A673 (cell line): ENCODE measurements at regions not wholly inside any gene's neighbourhood (a gene's known extent, or its start where the extent isn't known, plus 50 kb on each side); places are given as distances from the start of the nearest gene placed in this dataset.

Experiments used
- BruUV-seq: library from RNA; stranded (reverse); fragments of 400-500 nt; replicated peaks from 2 replicates; lab custom pipeline; 2021; lab: Mats Ljungman, UMichigan
- CTCF ChIA-PET: fragments of 300-600 bp; sonication (Branson Sonifier 250); formaldehyde crosslinking; loops from one replicate; lab custom pipeline; 2022; ENCODE audit warnings: antibody characterized with exemption; lab: Charles Lee
- POLR2A ChIA-PET: fragments of 300-600 bp; sonication (Branson Sonifier 250); formaldehyde crosslinking; loops from one replicate; lab custom pipeline; 2022; ENCODE audit warnings: antibody characterized with exemption; ENCODE audit not compliant: low non-redundant PET; lab: Charles Lee
- DNase-seq: peaks from one replicate; pipeline ENCODE4 v3.0.0-alpha.2; 2015; ENCODE audit warnings: low spot score
- H3K27ac ChIP-seq: fragments of 200-600 bp; sonication (generic); 2 replicates; pipeline ENCODE4 v1.5.1; 2016; ENCODE audit warnings: mixed run types, low read depth, mild to moderate bottlenecking, mixed read lengths, antibody characterized with exemption, low read length; ENCODE audit not compliant: poor library complexity, severe bottlenecking
- H3K27me3 ChIP-seq: fragments of 200-600 bp; sonication (generic); replicated peaks from 2 replicates; pipeline ENCODE4 v1.6.1; 2017; ENCODE audit warnings: mixed run types, low read depth, mild to moderate bottlenecking, mixed read lengths, antibody characterized with exemption, low read length; ENCODE audit not compliant: insufficient read depth, poor library complexity
- H3K36me3 ChIP-seq: fragments of 200-600 bp; sonication (generic); 2 replicates; pipeline ENCODE4 v1.6.1; 2016; ENCODE audit warnings: mixed run types, mild to moderate bottlenecking, mixed read lengths, antibody characterized with exemption, low read length; ENCODE audit not compliant: insufficient read depth, poor library complexity, severe bottlenecking
- H3K4me1 ChIP-seq: fragments of 200-600 bp; sonication (generic); 2 replicates; pipeline ENCODE4 v1.6.1; 2017; ENCODE audit warnings: mixed run types, mild to moderate bottlenecking, mixed read lengths, antibody characterized with exemption, low read length; ENCODE audit not compliant: insufficient read depth, poor library complexity, severe bottlenecking
- H3K4me3 ChIP-seq: fragments of 200-600 bp; sonication (generic); 2 replicates; pipeline ENCODE4 v1.5.1; 2016; ENCODE audit warnings: low read depth, mixed run types, mild to moderate bottlenecking, mixed read lengths, low read length; ENCODE audit not compliant: poor library complexity, severe bottlenecking
- H3K9me3 ChIP-seq: fragments of 200-600 bp; sonication (generic); 2 replicates; pipeline ENCODE4 v1.6.1; 2016; ENCODE audit warnings: mixed run types, low read depth, mild to moderate bottlenecking, mixed read lengths, antibody characterized with exemption, low read length; ENCODE audit not compliant: poor library complexity, severe bottlenecking
- EZH2 ChIP-seq: fragments of 200-600 bp; sonication (generic); IDR thresholded peaks from 2 replicates; pipeline ENCODE4 v1.6.1; 2017; ENCODE audit warnings: borderline replicate concordance, low read depth, mild to moderate bottlenecking, mixed read lengths, antibody characterized with exemption, low read length; ENCODE audit not compliant: poor library complexity, severe bottlenecking
- intact Hi-C: fragments of 100-400 bp; cut with micrococcal nuclease; formaldehyde crosslinking; loops from one replicate; pipeline ENCODE4 v1.10.0; 2022; ENCODE audit not compliant: unreplicated experiment
- TF ChIP-seq, protein P1 (sequence below): fragments of 300-800, 200-600 bp; sonication (generic); conservative IDR thresholded peaks from 2 replicates; pipeline ENCODE4 v1.5.1; 2017; ENCODE audit warnings: low read depth, mild to moderate bottlenecking, antibody characterized with exemption, low read length, moderate library complexity, mixed read lengths

DNA sequence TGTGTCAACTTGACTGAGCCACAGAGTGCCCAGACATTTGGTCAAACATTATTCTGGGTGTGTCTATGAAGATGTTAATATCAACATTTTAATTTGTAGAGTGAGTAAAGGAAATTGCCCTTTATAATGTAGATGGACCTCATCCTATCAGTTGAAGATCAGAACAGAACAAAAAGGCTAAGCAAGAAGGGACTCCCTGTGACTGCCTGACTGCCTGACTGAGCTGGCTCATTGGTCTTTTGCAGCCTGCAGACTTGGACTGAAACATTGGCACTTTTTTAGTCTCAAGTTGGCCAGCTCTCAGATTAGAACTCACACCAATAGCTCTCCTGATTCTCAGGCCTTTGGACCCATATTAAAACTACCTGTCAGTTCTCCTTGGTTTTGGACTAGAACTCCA is 600.4 kb upstream of the SLITRK6 start:
- DNase-seq = no peak
- no TSS peak for BruUV-seq
- Histone ChIP-seq H3K9me3 (no peaks in the 10 kb centered on the region), H3K36me3 (no peaks in the 10 kb centered on the region), H3K27ac (no peak overlapping the region), H3K4me1 (no peaks in the 10 kb centered on the region), H3K27me3 (no peaks in the 10 kb centered on the region), H3K4me3 (no peak overlapping the region)
- ChIA-PET CTCF (no interaction called here), POLR2A (no interaction called here)
- intact Hi-C loops = no loop called here
- no peak for TF ChIP-seq EZH2
- TF ChIP-seq, protein P1, sequence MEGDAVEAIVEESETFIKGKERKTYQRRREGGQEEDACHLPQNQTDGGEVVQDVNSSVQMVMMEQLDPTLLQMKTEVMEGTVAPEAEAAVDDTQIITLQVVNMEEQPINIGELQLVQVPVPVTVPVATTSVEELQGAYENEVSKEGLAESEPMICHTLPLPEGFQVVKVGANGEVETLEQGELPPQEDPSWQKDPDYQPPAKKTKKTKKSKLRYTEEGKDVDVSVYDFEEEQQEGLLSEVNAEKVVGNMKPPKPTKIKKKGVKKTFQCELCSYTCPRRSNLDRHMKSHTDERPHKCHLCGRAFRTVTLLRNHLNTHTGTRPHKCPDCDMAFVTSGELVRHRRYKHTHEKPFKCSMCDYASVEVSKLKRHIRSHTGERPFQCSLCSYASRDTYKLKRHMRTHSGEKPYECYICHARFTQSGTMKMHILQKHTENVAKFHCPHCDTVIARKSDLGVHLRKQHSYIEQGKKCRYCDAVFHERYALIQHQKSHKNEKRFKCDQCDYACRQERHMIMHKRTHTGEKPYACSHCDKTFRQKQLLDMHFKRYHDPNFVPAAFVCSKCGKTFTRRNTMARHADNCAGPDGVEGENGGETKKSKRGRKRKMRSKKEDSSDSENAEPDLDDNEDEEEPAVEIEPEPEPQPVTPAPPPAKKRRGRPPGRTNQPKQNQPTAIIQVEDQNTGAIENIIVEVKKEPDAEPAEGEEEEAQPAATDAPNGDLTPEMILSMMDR = no peak

DNA sequence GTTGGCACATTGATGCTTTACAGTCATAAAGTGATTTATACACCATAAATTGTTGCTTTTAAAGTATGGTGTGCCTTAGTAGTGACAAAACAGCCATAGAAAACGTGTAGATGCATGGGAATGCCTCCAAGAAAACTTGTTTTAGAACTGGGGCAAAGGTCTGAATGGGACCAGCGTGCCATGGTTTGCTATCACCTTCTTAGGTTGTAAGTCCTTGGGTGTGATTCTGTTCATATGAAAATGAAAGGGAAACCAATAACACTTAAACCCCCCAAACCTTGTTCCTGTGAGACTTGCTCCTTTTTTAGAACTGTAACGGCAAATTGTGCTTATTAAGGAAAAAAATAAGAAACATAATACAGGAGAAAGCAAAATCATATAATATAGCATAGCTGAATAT is 603.3 kb upstream of the SLITRK6 start:
- no peak overlapping the region for H3K27ac ChIP-seq
- H3K4me3 ChIP-seq = no peak overlapping the region
- H3K9me3 ChIP-seq = no peaks in the 10 kb centered on the region
- no peak for DNase-seq
- CTCF ChIA-PET = no interaction called here
- POLR2A ChIA-PET = no interaction called here
- H3K36me3 ChIP-seq = no peaks in the 10 kb centered on the region
- intact Hi-C loops = no loop called here
- no TSS peak for BruUV-seq
- TF ChIP-seq, protein P1 = no peak
- no peak for TF ChIP-seq EZH2
- H3K4me1 ChIP-seq = no peaks in the 10 kb centered on the region
- H3K27me3 ChIP-seq = no peaks in the 10 kb centered on the region

DNA sequence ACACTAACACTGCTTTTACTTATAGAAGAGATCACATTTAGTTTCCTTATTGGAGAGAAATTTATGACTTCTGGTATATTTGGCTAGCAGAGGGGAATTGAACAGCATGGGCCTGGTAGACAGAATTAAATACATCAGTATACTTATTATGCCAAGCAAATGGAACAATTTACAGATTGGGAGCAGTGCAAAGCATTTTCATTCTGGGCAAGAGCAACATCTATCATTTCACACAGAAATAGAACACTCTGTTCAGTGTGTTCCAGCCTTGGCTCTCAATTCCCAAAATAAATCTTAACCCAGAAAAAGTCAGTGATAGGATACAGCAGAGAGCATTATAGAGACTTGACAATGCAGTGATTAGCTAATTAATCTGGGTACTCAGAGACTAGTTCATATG is 604.0 kb upstream of the SLITRK6 start:
- DNase-seq = no peak
- intact Hi-C loops = no loop called here
- CTCF ChIA-PET = no interaction called here
- Histone ChIP-seq H3K27ac (no peak overlapping the region), H3K4me3 (no peak overlapping the region), H3K9me3 (no peaks in the 10 kb centered on the region), H3K4me1 (no peaks in the 10 kb centered on the region), H3K27me3 (no peaks in the 10 kb centered on the region), H3K36me3 (no peaks in the 10 kb centered on the region)
- TF ChIP-seq, protein P1 = no peak
- TF ChIP-seq EZH2 = no peak
- POLR2A ChIA-PET = no interaction called here
- BruUV-seq = no TSS peak
